ENCODE measurements at regions not wholly inside any gene's neighbourhood (a gene's known extent, or its start where the extent isn't known, plus 50 kb on each side); places are given as distances from the start of the nearest gene placed in this dataset.

DNA sequence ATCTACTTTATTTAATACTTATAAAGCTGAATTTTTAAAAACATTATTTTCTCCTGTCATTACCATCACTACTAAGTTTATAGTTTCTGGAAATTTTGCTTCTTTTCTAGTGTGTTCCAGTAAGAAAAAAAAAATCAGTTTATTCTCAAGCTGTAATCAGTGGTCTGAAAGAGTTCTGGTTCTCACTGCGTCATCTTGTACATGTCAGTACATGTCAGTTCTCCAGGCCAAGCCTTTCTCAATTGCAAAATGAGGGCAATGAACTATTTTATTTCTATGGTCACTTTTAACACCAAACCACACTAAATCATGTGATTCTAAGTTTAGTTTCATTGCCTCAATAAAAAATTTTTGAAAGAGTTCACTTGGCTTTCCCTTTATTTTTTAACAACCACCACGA, 468.9 kb upstream of the LRFN5 start:
- TF ChIP-seq CTCF (conservative IDR thresholded peaks at IDR 0.05 in 1 of 2, IDR thresholded peaks at IDR 0.05 in 1 of 2; ENCODE audit: low read depth in 1 of 2, low read length in 2 of 2) (no peak), EZH2 (IDR thresholded peaks at IDR 0.05; ENCODE audit: low read length, missing control alignments) (no peak)

All from fibroblast of lung (primary cell).